ENCODE measurements at regions not wholly inside any gene's neighbourhood (a gene's known extent, or its start where the extent isn't known, plus 50 kb on each side); places are given as distances from the start of the nearest gene placed in this dataset.

GRCh38 chr2:226556050-226556449 is 243.6 kb downstream of the IRS1 start:
- intact Hi-C loops (cut with micrococcal nuclease): no loop called here
- TF ChIP-seq CTCF (IDR thresholded peaks at IDR 0.05): no peak
- Mint-ChIP-seq H3K27me3 (peaks cover 15% of the 10 kb centered on the region), H3K4me3 (no peak overlapping the region), H3K9me3 (no peaks in the 10 kb centered on the region), H3K27ac (no peak overlapping the region), H3K4me1 (ENCODE audit: low read depth) (no peaks in the 10 kb centered on the region), H3K36me3 (ENCODE audit: low read depth) (no peaks in the 10 kb centered on the region)
- DNase-seq (no peak), ATAC-seq (no peak)
- CTCF ChIA-PET: no interaction called here
- POLR2A ChIA-PET: no interaction called here

- Mint-ChIP-seq H3K4me1 (ENCODE audit: low read depth) (no peaks in the 10 kb centered on the region), H3K27ac (no peak overlapping the region), H3K4me3 (no peak overlapping the region), H3K9me3 (no peaks in the 10 kb centered on the region), H3K27me3 (peaks cover 13% of the 10 kb centered on the region), H3K36me3 (ENCODE audit: low read depth) (no peaks in the 10 kb centered on the region)
- ChIA-PET POLR2A (no interaction called here), CTCF (no interaction called here)
- TF ChIP-seq CTCF (IDR thresholded peaks at IDR 0.05): no peak
- DNase-seq (no peak), ATAC-seq (no peak)
- intact Hi-C loops (cut with micrococcal nuclease): no loop called here
Measured at GRCh38 chr2:226554701-226555100, 244.9 kb downstream of the IRS1 start.

GRCh38 chr2:226553333-226553732 is 246.3 kb downstream of the IRS1 start:
- no peaks in the 10 kb centered on the region for H3K36me3 Mint-ChIP-seq (ENCODE audit: low read depth)
- ChIA-PET POLR2A (no interaction called here), CTCF (no interaction called here)
- no peak for TF ChIP-seq CTCF (IDR thresholded peaks at IDR 0.05)
- intact Hi-C loops (cut with micrococcal nuclease): no loop called here
- no peaks in the 10 kb centered on the region for H3K9me3 Mint-ChIP-seq
- no peak for ATAC-seq
- peaks cover 11% of the 10 kb centered on the region for H3K27me3 Mint-ChIP-seq
- DNase-seq: no peak
- no peak overlapping the region for H3K27ac Mint-ChIP-seq
- H3K4me3 Mint-ChIP-seq: no peak overlapping the region
- no peaks in the 10 kb centered on the region for H3K4me1 Mint-ChIP-seq (ENCODE audit: low read depth)

GRCh38 chr2:226552571-226553285 is 246.9 kb downstream of the IRS1 start:
- no peak overlapping the region for H3K27ac Mint-ChIP-seq
- no peaks in the 10 kb centered on the region for H3K36me3 Mint-ChIP-seq (ENCODE audit: low read depth)
- no peak overlapping the region for H3K4me3 Mint-ChIP-seq
- H3K4me1 Mint-ChIP-seq (ENCODE audit: low read depth): no peaks in the 10 kb centered on the region
- intact Hi-C loops (cut with micrococcal nuclease): no loop called here
- no peak for DNase-seq
- CTCF ChIA-PET: no interaction called here
- POLR2A ChIA-PET: no interaction called here
- H3K9me3 Mint-ChIP-seq: no peaks in the 10 kb centered on the region
- ATAC-seq: no peak
- no peak for TF ChIP-seq CTCF (IDR thresholded peaks at IDR 0.05)
- H3K27me3 Mint-ChIP-seq: peaks cover 8% of the 10 kb centered on the region

- ChIA-PET POLR2A (no interaction called here), CTCF (no interaction called here)
Measured at GRCh38 chr2:226551522-226552250, 247.9 kb downstream of the IRS1 start.

More at GRCh38 chr2:226551522-226552250, 247.9 kb downstream of the IRS1 start:
- TF ChIP-seq CTCF (IDR thresholded peaks at IDR 0.05): no peak
- no peak for ATAC-seq
- H3K27me3 Mint-ChIP-seq: peaks cover 5% of the 10 kb centered on the region
- no peak for DNase-seq
- intact Hi-C loops (cut with micrococcal nuclease): no loop called here
- no peaks in the 10 kb centered on the region for H3K9me3 Mint-ChIP-seq
- no peaks in the 10 kb centered on the region for H3K36me3 Mint-ChIP-seq (ENCODE audit: low read depth)
- no peak overlapping the region for H3K27ac Mint-ChIP-seq
- no peaks in the 10 kb centered on the region for H3K4me1 Mint-ChIP-seq (ENCODE audit: low read depth)
- no peak overlapping the region for H3K4me3 Mint-ChIP-seq
